Upper lobe of left lung (tissue), 6 donors: ENCODE measurements at regions not wholly inside any gene's neighbourhood (a gene's known extent, or its start where the extent isn't known, plus 50 kb on each side); places are given as distances from the start of the nearest gene placed in this dataset.

ENCODE experiments used
- ATAC-seq, 2 donors: fragments of 200-7000 bp; cut with Tn5 transposase; one replicate each; pipeline ENCODE4 v1.9.1; 2022; ENCODE audit warnings: mild to moderate bottlenecking in 2 of 2, moderate library complexity in 2 of 2; ENCODE audit not compliant: low FRiP score in 2 of 2
- DNase-seq, 2 donors: peaks; one replicate each; pipeline ENCODE4 v3.0.0-alpha.2; 2019 to 2020
- H3K27ac ChIP-seq, 4 donors: fragments of 200-600 bp; sonication (generic); one replicate each; pipeline ENCODE4 v1.5.1; 2016 to 2019
- H3K27me3 ChIP-seq, 4 donors: fragments of 200-600 bp; sonication (generic); one replicate each; pipeline ENCODE4 v1.5.1; 2017 to 2019
- H3K36me3 ChIP-seq, 4 donors: fragments of 200-600 bp; sonication (generic); one replicate each; pipeline ENCODE4 v1.5.1; 2016 to 2019
- H3K4me1 ChIP-seq, 4 donors: fragments of 200-600 bp; sonication (generic); one replicate each; pipeline ENCODE4 v1.5.1; 2018 to 2019
- H3K4me3 ChIP-seq, 4 donors: fragments of 200-600 bp; sonication (generic); one replicate each; pipeline ENCODE4 v1.5.1; 2017 to 2019; ENCODE audit warnings: mild to moderate bottlenecking in 2 of 4, moderate library complexity in 1 of 4
- H3K9me3 ChIP-seq, 4 donors: fragments of 200-600 bp; sonication (generic); one replicate each; pipeline ENCODE4 v1.5.1; 2018 to 2019
- EP300 ChIP-seq, 4 donors: sonication (generic); formaldehyde crosslinking; IDR thresholded peaks; one replicate each; pipeline ENCODE4 v1.5.1; 2017; ENCODE audit warnings: antibody characterized with exemption in 4 of 4, control low read depth in 2 of 4
- POLR2A ChIP-seq, 4 donors: fragments of 450-650 bp; IDR thresholded peaks; one replicate each; pipeline ENCODE4 v1.5.1; 2016 to 2017; ENCODE audit warnings: antibody characterized with exemption in 4 of 4, mild to moderate bottlenecking in 2 of 4
- POLR2AphosphoS5 ChIP-seq, 2 donors: sonication (generic); formaldehyde crosslinking; IDR thresholded peaks; one replicate each; pipeline ENCODE4 v1.5.1; 2017; ENCODE audit warnings: antibody characterized with exemption in 2 of 2
- WGBS, 2 donors: methylation state at CpG; one replicate each; pipeline ENCODE4 v1.1.5; 2017 to 2018; 5-methylcytosine and 5-hydroxymethylcytosine counted together
- TF ChIP-seq, protein P1 (sequence below), 6 experiments: fragments of 450-650 bp in 4 of 6; fragments of 200-600 bp in 2 of 6; sonication (generic) in 2 of 6; IDR thresholded peaks; one replicate each; pipeline ENCODE4 v1.5.1; 2016 to 2019; ENCODE audit warnings: antibody characterized with exemption in 6 of 6
- donor health status: DM: no; HTN: no; CAD: no; lungs with moderate emphysema.
- donor health status: DM: no; HTN: yes; CAD: no; lungs with severe emphysema.

DNA sequence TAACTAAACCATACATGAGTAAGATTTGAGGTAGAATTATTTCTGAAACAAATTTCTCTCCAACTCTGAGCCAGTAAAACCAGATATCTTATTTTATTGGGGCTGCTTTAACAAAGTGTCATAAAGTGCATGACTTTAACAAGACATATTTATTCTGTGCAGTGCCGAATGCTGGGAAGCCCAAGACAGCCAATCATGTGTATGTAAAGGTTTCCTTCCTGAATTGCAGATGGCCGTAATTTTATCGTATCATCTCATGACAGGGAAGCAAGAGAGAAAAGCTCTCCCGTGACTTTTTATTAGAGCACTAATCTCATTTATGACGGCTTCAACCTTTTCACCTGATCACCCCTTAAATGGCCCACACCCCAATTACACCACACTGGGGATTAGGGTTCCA, 777.9 kb downstream of the TMEM121 start:
- TF ChIP-seq EP300 (IDR thresholded peaks at IDR 0.05), result no peak
- TF ChIP-seq POLR2AphosphoS5 (IDR thresholded peaks at IDR 0.05), result no peak
- TF ChIP-seq, protein P1, sequence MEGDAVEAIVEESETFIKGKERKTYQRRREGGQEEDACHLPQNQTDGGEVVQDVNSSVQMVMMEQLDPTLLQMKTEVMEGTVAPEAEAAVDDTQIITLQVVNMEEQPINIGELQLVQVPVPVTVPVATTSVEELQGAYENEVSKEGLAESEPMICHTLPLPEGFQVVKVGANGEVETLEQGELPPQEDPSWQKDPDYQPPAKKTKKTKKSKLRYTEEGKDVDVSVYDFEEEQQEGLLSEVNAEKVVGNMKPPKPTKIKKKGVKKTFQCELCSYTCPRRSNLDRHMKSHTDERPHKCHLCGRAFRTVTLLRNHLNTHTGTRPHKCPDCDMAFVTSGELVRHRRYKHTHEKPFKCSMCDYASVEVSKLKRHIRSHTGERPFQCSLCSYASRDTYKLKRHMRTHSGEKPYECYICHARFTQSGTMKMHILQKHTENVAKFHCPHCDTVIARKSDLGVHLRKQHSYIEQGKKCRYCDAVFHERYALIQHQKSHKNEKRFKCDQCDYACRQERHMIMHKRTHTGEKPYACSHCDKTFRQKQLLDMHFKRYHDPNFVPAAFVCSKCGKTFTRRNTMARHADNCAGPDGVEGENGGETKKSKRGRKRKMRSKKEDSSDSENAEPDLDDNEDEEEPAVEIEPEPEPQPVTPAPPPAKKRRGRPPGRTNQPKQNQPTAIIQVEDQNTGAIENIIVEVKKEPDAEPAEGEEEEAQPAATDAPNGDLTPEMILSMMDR (IDR thresholded peaks at IDR 0.05), result no peak
- TF ChIP-seq POLR2A (IDR thresholded peaks at IDR 0.05), result no peak
- H3K9me3 ChIP-seq, result no peaks in the 10 kb centered on the region
- WGBS, 2 donors, result 63 to 65% methylated on average over 5 of the region's 5 CpGs
- H3K4me1 ChIP-seq, result no peaks in the 10 kb centered on the region
- no peak for ATAC-seq
- H3K27ac ChIP-seq, result no peak overlapping the region
- H3K36me3 ChIP-seq, result no peaks in the 10 kb centered on the region
- no peak overlapping the region for H3K4me3 ChIP-seq
- H3K27me3 ChIP-seq, result no peaks in the 10 kb centered on the region
- DNase-seq, result no peak

GRCh38 chr14:106308839-106309389, 782.5 kb downstream of the TMEM121 start:
- no peak overlapping the region for H3K27ac ChIP-seq
- TF ChIP-seq, protein P1 (IDR thresholded peaks at IDR 0.05), result peak; percentile 36 to 69 (median 44)
- TF ChIP-seq POLR2A (IDR thresholded peaks at IDR 0.05), result no peak
- no peak overlapping the region for H3K4me3 ChIP-seq
- H3K9me3 ChIP-seq, result no peaks in the 10 kb centered on the region
- DNase-seq (peak; percentile 33 to 75), ATAC-seq (peak; percentile 68 to 74)
- H3K27me3 ChIP-seq, result no peaks in the 10 kb centered on the region
- no peaks in the 10 kb centered on the region for H3K36me3 ChIP-seq
- no peaks in the 10 kb centered on the region for H3K4me1 ChIP-seq
- WGBS, 2 donors, result 50 to 69% methylated on average over 4 to 14 of the region's 17 CpGs

GRCh38 chr14:106309423-106309822, 783.0 kb downstream of the TMEM121 start:
- ATAC-seq (no peak), DNase-seq (no peak)
- Histone ChIP-seq H3K9me3 (no peaks in the 10 kb centered on the region), H3K27ac (no peak overlapping the region), H3K4me3 (no peak overlapping the region), H3K4me1 (no peaks in the 10 kb centered on the region), H3K27me3 (no peaks in the 10 kb centered on the region), H3K36me3 (no peaks in the 10 kb centered on the region)
- 80 to 97% methylated on average over 1 to 2 of the region's 2 CpGs for WGBS, 2 donors
- TF ChIP-seq POLR2A (IDR thresholded peaks at IDR 0.05), result no peak
- TF ChIP-seq EP300 (IDR thresholded peaks at IDR 0.05), result no peak
- TF ChIP-seq POLR2AphosphoS5 (IDR thresholded peaks at IDR 0.05), result no peak
- TF ChIP-seq, protein P1 (IDR thresholded peaks at IDR 0.05), result no peak

GRCh38 chr14:106315436-106315835, 789.1 kb downstream of the TMEM121 start:
- TF ChIP-seq POLR2A (IDR thresholded peaks at IDR 0.05) (no peak), EP300 (IDR thresholded peaks at IDR 0.05) (no peak), POLR2AphosphoS5 (IDR thresholded peaks at IDR 0.05) (no peak)
- TF ChIP-seq, protein P1 (IDR thresholded peaks at IDR 0.05), result no peak
- Histone ChIP-seq H3K36me3 (no peaks in the 10 kb centered on the region), H3K27ac (no peak overlapping the region), H3K27me3 (no peaks in the 10 kb centered on the region), H3K4me3 (no peak overlapping the region), H3K9me3 (no peaks in the 10 kb centered on the region), H3K4me1 (no peaks in the 10 kb centered on the region)
- WGBS, 2 donors, result 29 to 42% methylated on average over 4 of the region's 4 CpGs
- ATAC-seq (no peak), DNase-seq (no peak)

DNA sequence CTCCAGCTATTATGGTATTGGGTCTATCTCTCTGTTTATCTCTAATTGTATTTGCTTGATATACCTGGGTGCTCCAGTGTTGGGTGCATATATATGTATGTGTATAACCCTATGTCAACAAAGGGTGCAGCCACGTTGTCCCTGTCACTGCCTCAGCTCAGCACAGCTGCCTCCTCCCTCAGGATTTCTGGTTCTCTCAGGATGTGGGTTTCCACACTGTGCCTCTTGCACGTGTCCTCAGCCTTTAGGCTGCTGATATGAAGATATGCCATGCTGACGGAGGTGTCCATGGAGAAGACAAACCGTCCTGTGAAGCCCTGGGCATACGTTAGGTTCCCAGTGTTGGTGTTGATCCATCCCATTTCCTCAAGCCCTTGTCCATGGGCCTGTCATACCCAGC, 791.2 kb downstream of the TMEM121 start:
- H3K4me1 ChIP-seq, result no peaks in the 10 kb centered on the region
- H3K27ac ChIP-seq, result no peak overlapping the region
- H3K9me3 ChIP-seq, result no peaks in the 10 kb centered on the region
- ATAC-seq, result no peak
- 31 to 43% methylated on average over 5 of the region's 5 CpGs for WGBS, 2 donors
- no peak for DNase-seq
- no peak overlapping the region for H3K4me3 ChIP-seq
- no peaks in the 10 kb centered on the region for H3K36me3 ChIP-seq
- no peak for TF ChIP-seq POLR2AphosphoS5 (IDR thresholded peaks at IDR 0.05)
- TF ChIP-seq, protein P1 (IDR thresholded peaks at IDR 0.05), result no peak
- no peak for TF ChIP-seq EP300 (IDR thresholded peaks at IDR 0.05)
- no peak for TF ChIP-seq POLR2A (IDR thresholded peaks at IDR 0.05)
- H3K27me3 ChIP-seq, result no peaks in the 10 kb centered on the region
